AG04450 (cell line): ENCODE measurements at regions not wholly inside any gene's neighbourhood (a gene's known extent, or its start where the extent isn't known, plus 50 kb on each side); places are given as distances from the start of the nearest gene placed in this dataset.

Experiments
- CTCF ChIA-PET: fragments of 300-600, 350-600 bp; formaldehyde crosslinking; extraction: SDS; loops from one replicate; lab custom pipeline; 2022; ENCODE audit warnings: antibody characterized with exemption, inconsistent platforms; lab: Charles Lee
- POLR2A ChIA-PET: fragments of 350-600 bp; formaldehyde crosslinking; extraction: SDS; loops from one replicate; lab custom pipeline; 2021; ENCODE audit warnings: antibody characterized with exemption, inconsistent platforms; lab: Yijun Ruan, JAX
- DNase-seq: peaks from one replicate; pipeline ENCODE4 v3.0.0-alpha.2; 2011; ENCODE audit warnings: low read depth, low spot score
- H3K27ac ChIP-seq: one replicate; pipeline ENCODE4 v1.5.1; 2012; ENCODE audit warnings: low read depth, low read length, control low read depth
- H3K27me3 ChIP-seq: one replicate; pipeline ENCODE4 v1.6.0; 2012; ENCODE audit warnings: low read length; ENCODE audit not compliant: control insufficient read depth, insufficient read depth
- H3K4me3 ChIP-seq: 2 replicates; pipeline ENCODE4 v1.5.1; 2011; ENCODE audit warnings: mild to moderate bottlenecking, low read depth, low read length, control low read depth
- H3K9me3 ChIP-seq: 2 replicates; pipeline ENCODE4 v1.5.1; 2012; ENCODE audit warnings: low read length; ENCODE audit not compliant: control insufficient read depth, insufficient read depth
- CTCF ChIP-seq: IDR thresholded peaks from 2 replicates; pipeline ENCODE4 v1.5.1; 2011; ENCODE audit warnings: low read depth, low read length, control low read depth, inconsistent platforms

- ChIA-PET POLR2A (no interaction called here), CTCF (no interaction called here)
- Histone ChIP-seq H3K4me3 (no peak overlapping the region), H3K9me3 (no peaks in the 10 kb centered on the region; the same call in 1 of the 2 replicates), H3K27ac (no peak overlapping the region), H3K27me3 (no peaks in the 10 kb centered on the region)
- no peak for TF ChIP-seq CTCF
- DNase-seq, result no peak
Measured at GRCh38 chr3:79947469-79947868, 179.7 kb upstream of the ROBO1 start.

GRCh38 chr3:79937567-79937966, 169.8 kb upstream of the ROBO1 start:
- CTCF ChIA-PET, result interaction anchor here (0.6 kb wide), 1 partner anchor 8 kb away, joined by 3 read pairs; no protein-coding TSS in a partner anchor
- POLR2A ChIA-PET, result no interaction called here
- Histone ChIP-seq H3K9me3 (no peaks in the 10 kb centered on the region), H3K27ac (no peak overlapping the region), H3K27me3 (no peaks in the 10 kb centered on the region), H3K4me3 (no peak overlapping the region)
- no peak for TF ChIP-seq CTCF
- no peak for DNase-seq

GRCh38 chr3:79930196-79930595, 162.4 kb upstream of the ROBO1 start:
- no peak overlapping the region for H3K4me3 ChIP-seq
- no peaks in the 10 kb centered on the region for H3K27me3 ChIP-seq
- no peaks in the 10 kb centered on the region for H3K9me3 ChIP-seq
- TF ChIP-seq CTCF, result no peak
- CTCF ChIA-PET, result no interaction called here
- POLR2A ChIA-PET, result no interaction called here
- no peak overlapping the region for H3K27ac ChIP-seq
- DNase-seq, result no peak

GRCh38 chr3:79928687-79929408, 161.1 kb upstream of the ROBO1 start:
- Histone ChIP-seq H3K9me3 (no peaks in the 10 kb centered on the region), H3K4me3 (no peak overlapping the region), H3K27me3 (no peaks in the 10 kb centered on the region), H3K27ac (no peak overlapping the region)
- ChIA-PET POLR2A (no interaction called here), CTCF (no interaction called here)
- no peak for TF ChIP-seq CTCF
- DNase-seq, result no peak

GRCh38 chr3:79926522-79926921, 158.7 kb upstream of the ROBO1 start:
- DNase-seq, result no peak
- no peak overlapping the region for H3K27ac ChIP-seq
- ChIA-PET CTCF (no interaction called here), POLR2A (no interaction called here)
- no peaks in the 10 kb centered on the region for H3K27me3 ChIP-seq
- H3K9me3 ChIP-seq, result no peaks in the 10 kb centered on the region
- no peak for TF ChIP-seq CTCF
- no peak overlapping the region for H3K4me3 ChIP-seq
